Ishikawa (cell line): ENCODE measurements at regions not wholly inside any gene's neighbourhood (a gene's known extent, or its start where the extent isn't known, plus 50 kb on each side); places are given as distances from the start of the nearest gene placed in this dataset.

Experiments used
- CEBPB ChIP-seq: IDR thresholded peaks from 2 replicates; pipeline ENCODE4 v1.6.1; 2012
- CREB1 ChIP-seq: IDR thresholded peaks from 2 replicates; pipeline ENCODE4 v1.6.1; 2012; ENCODE audit warnings: low read depth
- EGR1 ChIP-seq: IDR thresholded peaks from 2 replicates; pipeline ENCODE4 v1.6.1; 2012
- FOXM1 ChIP-seq: IDR thresholded peaks from 2 replicates; pipeline ENCODE4 v1.6.1; 2012; ENCODE audit warnings: low read depth, borderline replicate concordance
- MAX ChIP-seq: IDR thresholded peaks from 2 replicates; pipeline ENCODE4 v1.6.1; 2012
- RAD21 ChIP-seq: IDR thresholded peaks from 2 replicates; pipeline ENCODE4 v1.6.1; 2012; ENCODE audit warnings: low read depth
- TAF1 ChIP-seq: IDR thresholded peaks from 2 replicates; pipeline ENCODE4 v1.6.1; 2012; ENCODE audit warnings: low read depth, mild to moderate bottlenecking
- ZBTB7A ChIP-seq: IDR thresholded peaks from 2 replicates; pipeline ENCODE4 v1.6.1; 2012; ENCODE audit warnings: low read depth
- TF ChIP-seq, protein P1 (sequence below): IDR thresholded peaks from 2 replicates; pipeline ENCODE4 v1.6.1; 2012; ENCODE audit warnings: low read depth, mild to moderate bottlenecking

DNA sequence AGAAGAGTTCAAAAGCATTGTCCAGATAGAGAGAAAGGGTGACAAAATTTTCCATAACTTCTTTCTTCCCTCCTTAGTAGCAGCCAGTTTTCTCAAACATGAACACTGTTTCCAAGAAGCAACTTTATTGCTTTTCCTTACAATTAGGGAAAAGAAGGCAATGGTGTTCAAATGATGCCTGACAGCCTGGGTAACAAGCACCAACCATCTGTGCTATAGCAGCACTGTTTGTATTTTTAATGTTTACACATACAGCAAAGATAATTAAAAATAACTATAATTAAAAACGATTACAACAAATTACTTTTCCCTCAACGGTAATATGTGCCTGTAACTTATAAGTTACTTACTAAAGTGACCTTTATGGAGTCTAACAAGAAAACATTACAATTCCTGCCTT is 450.6 kb upstream of the LMO3 start:
- TF ChIP-seq ZBTB7A: no peak
- no peak for TF ChIP-seq RAD21
- TF ChIP-seq, protein P1, sequence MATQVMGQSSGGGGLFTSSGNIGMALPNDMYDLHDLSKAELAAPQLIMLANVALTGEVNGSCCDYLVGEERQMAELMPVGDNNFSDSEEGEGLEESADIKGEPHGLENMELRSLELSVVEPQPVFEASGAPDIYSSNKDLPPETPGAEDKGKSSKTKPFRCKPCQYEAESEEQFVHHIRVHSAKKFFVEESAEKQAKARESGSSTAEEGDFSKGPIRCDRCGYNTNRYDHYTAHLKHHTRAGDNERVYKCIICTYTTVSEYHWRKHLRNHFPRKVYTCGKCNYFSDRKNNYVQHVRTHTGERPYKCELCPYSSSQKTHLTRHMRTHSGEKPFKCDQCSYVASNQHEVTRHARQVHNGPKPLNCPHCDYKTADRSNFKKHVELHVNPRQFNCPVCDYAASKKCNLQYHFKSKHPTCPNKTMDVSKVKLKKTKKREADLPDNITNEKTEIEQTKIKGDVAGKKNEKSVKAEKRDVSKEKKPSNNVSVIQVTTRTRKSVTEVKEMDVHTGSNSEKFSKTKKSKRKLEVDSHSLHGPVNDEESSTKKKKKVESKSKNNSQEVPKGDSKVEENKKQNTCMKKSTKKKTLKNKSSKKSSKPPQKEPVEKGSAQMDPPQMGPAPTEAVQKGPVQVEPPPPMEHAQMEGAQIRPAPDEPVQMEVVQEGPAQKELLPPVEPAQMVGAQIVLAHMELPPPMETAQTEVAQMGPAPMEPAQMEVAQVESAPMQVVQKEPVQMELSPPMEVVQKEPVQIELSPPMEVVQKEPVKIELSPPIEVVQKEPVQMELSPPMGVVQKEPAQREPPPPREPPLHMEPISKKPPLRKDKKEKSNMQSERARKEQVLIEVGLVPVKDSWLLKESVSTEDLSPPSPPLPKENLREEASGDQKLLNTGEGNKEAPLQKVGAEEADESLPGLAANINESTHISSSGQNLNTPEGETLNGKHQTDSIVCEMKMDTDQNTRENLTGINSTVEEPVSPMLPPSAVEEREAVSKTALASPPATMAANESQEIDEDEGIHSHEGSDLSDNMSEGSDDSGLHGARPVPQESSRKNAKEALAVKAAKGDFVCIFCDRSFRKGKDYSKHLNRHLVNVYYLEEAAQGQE: no peak
- no peak for TF ChIP-seq EGR1
- TF ChIP-seq MAX: no peak
- TF ChIP-seq CREB1: no peak
- no peak for TF ChIP-seq FOXM1
- TF ChIP-seq TAF1: no peak
- no peak for TF ChIP-seq CEBPB
